ENCODE measurements at regions not wholly inside any gene's neighbourhood (a gene's known extent, or its start where the extent isn't known, plus 50 kb on each side); places are given as distances from the start of the nearest gene placed in this dataset.

- TF ChIP-seq POLR2A (IDR thresholded peaks at IDR 0.05; ENCODE audit: low read depth, low read length) (no peak), GATA2 (IDR thresholded peaks at IDR 0.05; ENCODE audit: insufficient read depth, insufficient read length, low read depth, low read length) (peak; percentile 84), MAX (IDR thresholded peaks at IDR 0.05; ENCODE audit: insufficient read depth, insufficient read length) (no peak), JUN (IDR thresholded peaks at IDR 0.05; ENCODE audit: borderline replicate concordance, insufficient read depth, insufficient read length, low read depth) (peak; percentile 40), EZH2 (IDR thresholded peaks at IDR 0.05; ENCODE audit: borderline replicate concordance, low read depth, low read length, severe bottlenecking) (no peak), POLR2AphosphoS5 (IDR thresholded peaks at IDR 0.05; ENCODE audit: insufficient read depth, low read depth, low read length) (no peak), FOS (IDR thresholded peaks at IDR 0.05; ENCODE audit: borderline replicate concordance, insufficient read depth, low read length) (peak; percentile 85), CTCF (IDR thresholded peaks at IDR 0.05; ENCODE audit: extremely low read depth in 1 of 2, insufficient read depth in 1 of 2, low read depth in 1 of 2, low read length in 2 of 2) (no peak), MYC (IDR thresholded peaks at IDR 0.05; ENCODE audit: low read depth, low read length) (no peak)
- CTCF ChIA-PET, result interaction anchor here (0.9 to 4.9 kb wide), 11 partner anchors 54 to 1590 kb away, joined by 3 to 22 read pairs (median 4); no protein-coding TSS in a partner anchor
- H3K27ac ChIP-seq (ENCODE audit: insufficient read depth, low read depth, low read length), result peak overlapping the region; percentile 70
- H4K20me1 ChIP-seq (replicated peaks; ENCODE audit: control insufficient read depth, extremely low read depth, insufficient read depth, low read length), result no peaks in the 10 kb centered on the region
- no peaks in the 10 kb centered on the region for H3K36me3 ChIP-seq (ENCODE audit: control insufficient read depth in 2 of 2, extremely low read depth in 1 of 2, insufficient read depth in 2 of 2, low read length in 2 of 2)
- POLR2A ChIA-PET, result no interaction called here
- intact Hi-C loops (cut with micrococcal nuclease) (loop anchor here (1.0 to 5.0 kb wide), 8 partner anchors 14 to 974 kb away; partner anchors contain the start of gene RND3), dilution Hi-C loops (cut with MboI; ENCODE audit: extremely low pct_ligation_motif_present, low sequenced_read_pairs) (no loop called here)
- DNase-seq (ENCODE audit: low read depth, low spot score), result peak; percentile 91
- no peaks in the 10 kb centered on the region for H3K27me3 ChIP-seq (ENCODE audit: control insufficient read depth in 2 of 2, insufficient read depth in 2 of 2, low read length in 2 of 2)
- no peak overlapping the region for H3K4me3 ChIP-seq (replicated peaks in 1 of 3; ENCODE audit: insufficient read depth in 1 of 3, low read depth in 1 of 3, low read length in 3 of 3)
- H2AFZ ChIP-seq (ENCODE audit: low read depth, low read length), result peak overlapping the region; percentile 55
- H3K9ac ChIP-seq (replicated peaks; ENCODE audit: extremely low read depth, insufficient read depth, low read length), result peak overlapping the region; percentile 25
- H3K9me1 ChIP-seq (replicated peaks; ENCODE audit: control insufficient read depth, extremely low read depth, insufficient read depth, low read length), result no peaks in the 10 kb centered on the region
- H3K4me2 ChIP-seq (ENCODE audit: insufficient read depth, low read length), result peak overlapping the region; percentile 51
- H3K9me3 ChIP-seq (replicated peaks; ENCODE audit: control insufficient read depth, insufficient read depth, low read length), result no peaks in the 10 kb centered on the region
- no TSS peak for BruUV-seq (replicated peaks)
- peaks cover 23% of the 10 kb centered on the region for H3K4me1 ChIP-seq (ENCODE audit: control insufficient read depth, extremely low read depth, insufficient read depth, low read length)
- peak; percentile 89 for FAIRE-seq
- H3K79me2 ChIP-seq (ENCODE audit: control insufficient read depth, insufficient read depth, low read length), result no peaks in the 10 kb centered on the region
Observed at GRCh38 chr2:149648282-149649030, 60.9 kb upstream of the MMADHC start.
